ENCODE measurements at regions not wholly inside any gene's neighbourhood (a gene's known extent, or its start where the extent isn't known, plus 50 kb on each side); places are given as distances from the start of the nearest gene placed in this dataset.

GRCh38 chr10:124289851-124290795 lies 128.6 kb downstream of the OAT start:
- H3K9me3 ChIP-seq (ENCODE audit: control insufficient read depth, insufficient read depth, low read depth, low read length): no peaks in the 10 kb centered on the region
- no peaks in the 10 kb centered on the region for H3K4me1 ChIP-seq (ENCODE audit: control insufficient read depth, insufficient read depth, low read length)
- H3K4me3 ChIP-seq (ENCODE audit: low read depth, low read length): no peak overlapping the region
- ChIA-PET POLR2A (no interaction called here), CTCF (interaction anchor here (0.7 to 2.7 kb wide), 2 partner anchors 100 to 293 kb away, joined by 3 to 10 read pairs; no protein-coding TSS in a partner anchor)
- H3K36me3 ChIP-seq (ENCODE audit: control insufficient read depth in 2 of 2, insufficient read depth in 1 of 2, low read length in 2 of 2): no peaks in the 10 kb centered on the region
- H3K27ac ChIP-seq (ENCODE audit: extremely low read depth, low read depth, low read length): no peak overlapping the region
- TF ChIP-seq MYNN (tag by site-specific recombination; IDR thresholded peaks at IDR 0.05; ENCODE audit: borderline replicate concordance): no peak
- no peak for TF ChIP-seq ZNF26 (tag by site-specific recombination; IDR thresholded peaks at IDR 0.05)
- TF ChIP-seq ZNF654 (tag by site-specific recombination; IDR thresholded peaks at IDR 0.05; ENCODE audit: low read depth): no peak
- TF ChIP-seq ZNF155 (tag by site-specific recombination; IDR thresholded peaks at IDR 0.05): no peak
- TF ChIP-seq ZNF391 (tag by site-specific recombination; IDR thresholded peaks at IDR 0.05; ENCODE audit: borderline replicate concordance, low read depth): no peak
- no peak for TF ChIP-seq ZNF423 (tag by site-specific recombination; IDR thresholded peaks at IDR 0.05)
- TF ChIP-seq ZNF146 (tag by site-specific recombination; IDR thresholded peaks at IDR 0.05): no peak
- TF ChIP-seq PRDM6 (tag by site-specific recombination; IDR thresholded peaks at IDR 0.05): no peak
- no peak for TF ChIP-seq ZNF184 (tag by site-specific recombination; IDR thresholded peaks at IDR 0.05)
- no peak for TF ChIP-seq ZNF266 (tag by site-specific recombination; IDR thresholded peaks at IDR 0.05; ENCODE audit: low read depth)
- no peak for TF ChIP-seq ZSCAN30 (tag by site-specific recombination; IDR thresholded peaks at IDR 0.05)

- no peak overlapping the region for H3K4me3 ChIP-seq (ENCODE audit: low read depth, low read length)
- TF ChIP-seq ZBTB44 (tag by site-specific recombination; IDR thresholded peaks at IDR 0.05) (no peak), ZNF239 (tag by site-specific recombination; IDR thresholded peaks at IDR 0.05) (peak; percentile 84)
- H3K36me3 ChIP-seq (ENCODE audit: control insufficient read depth in 2 of 2, insufficient read depth in 1 of 2, low read length in 2 of 2): no peaks in the 10 kb centered on the region
- H3K4me1 ChIP-seq (ENCODE audit: control insufficient read depth, insufficient read depth, low read length): no peaks in the 10 kb centered on the region
- ChIA-PET CTCF (interaction anchor here (0.5 kb wide), 1 partner anchor 102 kb away, joined by 3 read pairs; no protein-coding TSS in a partner anchor), POLR2A (no interaction called here)
- H3K9me3 ChIP-seq (ENCODE audit: control insufficient read depth, insufficient read depth, low read depth, low read length): no peaks in the 10 kb centered on the region
- H3K27ac ChIP-seq (ENCODE audit: extremely low read depth, low read depth, low read length): no peak overlapping the region
Observed at GRCh38 chr10:124288928-124289850, 129.5 kb downstream of the OAT start.

GRCh38 chr10:124288486-124288885 lies 130.2 kb downstream of the OAT start:
- no peaks in the 10 kb centered on the region for H3K4me1 ChIP-seq (ENCODE audit: control insufficient read depth, insufficient read depth, low read length)
- no peak overlapping the region for H3K27ac ChIP-seq (ENCODE audit: extremely low read depth, low read depth, low read length)
- ChIA-PET CTCF (no interaction called here), POLR2A (no interaction called here)
- TF ChIP-seq YY1 (tag by site-specific recombination; IDR thresholded peaks at IDR 0.05) (no peak), SP2 (tag by site-specific recombination; IDR thresholded peaks at IDR 0.05) (no peak), ZNF426 (tag by site-specific recombination; IDR thresholded peaks at IDR 0.05) (no peak), ZNF223 (tag by site-specific recombination; IDR thresholded peaks at IDR 0.05) (no peak), ZNF791 (tag by site-specific recombination; IDR thresholded peaks at IDR 0.05) (no peak), SCRT1 (tag by site-specific recombination; IDR thresholded peaks at IDR 0.05; ENCODE audit: borderline replicate concordance) (no peak), GLI2 (tag by site-specific recombination; IDR thresholded peaks at IDR 0.05; ENCODE audit: borderline replicate concordance, low read depth) (no peak), ZNF561 (tag by site-specific recombination; IDR thresholded peaks at IDR 0.05; ENCODE audit: borderline replicate concordance) (no peak), ZNF629 (tag by site-specific recombination; IDR thresholded peaks at IDR 0.05) (no peak), RBAK (tag by site-specific recombination; IDR thresholded peaks at IDR 0.05) (no peak)
- no peaks in the 10 kb centered on the region for H3K9me3 ChIP-seq (ENCODE audit: control insufficient read depth, insufficient read depth, low read depth, low read length)
- H3K36me3 ChIP-seq (ENCODE audit: control insufficient read depth in 2 of 2, insufficient read depth in 1 of 2, low read length in 2 of 2): no peaks in the 10 kb centered on the region
- no peak overlapping the region for H3K4me3 ChIP-seq (ENCODE audit: low read depth, low read length)

Measured in HEK293 (cell line).